ENCODE measurements at regions not wholly inside any gene's neighbourhood (a gene's known extent, or its start where the extent isn't known, plus 50 kb on each side); places are given as distances from the start of the nearest gene placed in this dataset.

DNA sequence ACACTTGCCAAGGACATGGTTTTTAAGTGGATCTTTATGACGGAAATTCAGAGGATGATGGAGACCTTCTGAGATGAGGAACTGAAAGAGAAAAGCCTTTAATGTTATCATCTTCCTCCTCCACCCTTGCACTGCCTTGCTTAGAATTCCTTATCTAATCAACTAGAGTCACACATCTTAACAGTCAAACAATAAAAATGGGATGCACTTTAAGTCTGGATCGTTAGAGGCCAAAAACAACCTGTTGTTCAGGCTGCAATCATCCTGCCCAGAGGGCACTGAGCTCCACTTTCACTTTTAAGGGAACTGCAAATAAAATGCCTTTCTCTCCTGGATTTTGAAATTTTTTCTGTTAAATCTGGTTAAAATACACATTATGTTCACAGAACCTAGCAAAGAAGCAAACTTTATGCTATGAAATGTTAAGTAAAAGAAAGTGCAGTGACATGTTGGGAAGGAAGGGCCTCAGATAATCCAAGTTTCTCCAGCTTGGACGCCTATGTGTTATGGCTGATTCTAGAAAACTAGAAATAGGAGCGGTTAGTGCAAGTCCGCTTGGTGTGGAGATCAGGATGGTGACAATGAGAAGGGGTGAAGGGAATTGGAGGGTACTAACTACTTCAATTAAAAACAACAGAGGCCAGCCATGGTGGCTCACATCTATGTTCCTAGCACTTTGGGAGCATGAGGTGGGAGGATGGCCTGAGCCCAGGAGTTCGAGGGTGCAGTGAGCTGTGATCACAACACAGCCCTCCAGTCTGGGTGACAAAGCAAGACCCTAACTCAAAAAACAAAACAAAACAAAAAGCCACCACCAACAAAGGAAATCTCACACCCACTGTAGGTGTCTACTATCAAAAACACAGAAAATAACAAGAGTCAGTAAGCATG, 66.4 kb upstream of the KIF13A start:
- Histone ChIP-seq H3K9me3 (replicated peaks in 1 of 3) (no peaks in the 10 kb centered on the region), H3K27ac (no peak overlapping the region), H3K4me1 (replicated peaks in 1 of 2) (peaks cover 4 to 6% of the 10 kb centered on the region in 2 donors), H3K36me3 (replicated peaks in 1 of 2) (no peaks in the 10 kb centered on the region), H3K4me3 (no peak overlapping the region), H3K27me3 (no peaks in the 10 kb centered on the region)
- TF ChIP-seq, protein P1, sequence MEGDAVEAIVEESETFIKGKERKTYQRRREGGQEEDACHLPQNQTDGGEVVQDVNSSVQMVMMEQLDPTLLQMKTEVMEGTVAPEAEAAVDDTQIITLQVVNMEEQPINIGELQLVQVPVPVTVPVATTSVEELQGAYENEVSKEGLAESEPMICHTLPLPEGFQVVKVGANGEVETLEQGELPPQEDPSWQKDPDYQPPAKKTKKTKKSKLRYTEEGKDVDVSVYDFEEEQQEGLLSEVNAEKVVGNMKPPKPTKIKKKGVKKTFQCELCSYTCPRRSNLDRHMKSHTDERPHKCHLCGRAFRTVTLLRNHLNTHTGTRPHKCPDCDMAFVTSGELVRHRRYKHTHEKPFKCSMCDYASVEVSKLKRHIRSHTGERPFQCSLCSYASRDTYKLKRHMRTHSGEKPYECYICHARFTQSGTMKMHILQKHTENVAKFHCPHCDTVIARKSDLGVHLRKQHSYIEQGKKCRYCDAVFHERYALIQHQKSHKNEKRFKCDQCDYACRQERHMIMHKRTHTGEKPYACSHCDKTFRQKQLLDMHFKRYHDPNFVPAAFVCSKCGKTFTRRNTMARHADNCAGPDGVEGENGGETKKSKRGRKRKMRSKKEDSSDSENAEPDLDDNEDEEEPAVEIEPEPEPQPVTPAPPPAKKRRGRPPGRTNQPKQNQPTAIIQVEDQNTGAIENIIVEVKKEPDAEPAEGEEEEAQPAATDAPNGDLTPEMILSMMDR (IDR thresholded peaks at IDR 0.05) = no peak
- TF ChIP-seq POLR2A (IDR thresholded peaks at IDR 0.05) = no peak
- WGBS, 4 donors = 76 to 84% (median 77%) methylated on average over 6 of the region's 6 CpGs
- intact Hi-C loops (cut with DNase I) = no loop called here
- no peak for DNase-seq

DNA sequence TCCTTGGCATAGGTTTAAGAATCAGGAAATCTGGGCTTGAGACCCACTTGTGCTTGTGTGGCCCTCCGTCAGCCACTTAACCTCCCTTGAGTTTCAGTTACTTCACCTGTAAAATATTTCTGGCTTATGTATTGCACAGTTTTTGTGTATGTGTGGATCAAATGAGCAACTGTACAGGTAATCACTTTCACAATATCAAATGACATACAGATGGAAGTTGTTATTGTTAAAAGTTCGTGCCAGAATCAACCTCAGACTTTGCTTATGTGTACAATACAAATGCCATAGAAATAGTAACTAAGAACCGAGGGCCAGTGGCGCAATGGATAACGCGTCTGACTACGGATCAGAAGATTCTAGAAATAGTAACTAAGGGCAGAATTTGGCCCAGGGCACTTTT, 65.6 kb upstream of the KIF13A start:
- Histone ChIP-seq H3K36me3 (replicated peaks in 1 of 2) (no peaks in the 10 kb centered on the region), H3K4me1 (replicated peaks in 1 of 2) (peaks cover 4 to 6% of the 10 kb centered on the region in 2 donors), H3K27me3 (no peaks in the 10 kb centered on the region), H3K9me3 (replicated peaks in 1 of 3) (no peaks in the 10 kb centered on the region), H3K4me3 (no peak overlapping the region), H3K27ac (no peak overlapping the region)
- no peak for TF ChIP-seq POLR2A (IDR thresholded peaks at IDR 0.05)
- TF ChIP-seq, protein P1 (IDR thresholded peaks at IDR 0.05) = no peak
- intact Hi-C loops (cut with DNase I) = no loop called here
- no peak for DNase-seq
- 84 to 93% (median 89%) methylated on average over 7 of the region's 7 CpGs for WGBS, 4 donors

DNA sequence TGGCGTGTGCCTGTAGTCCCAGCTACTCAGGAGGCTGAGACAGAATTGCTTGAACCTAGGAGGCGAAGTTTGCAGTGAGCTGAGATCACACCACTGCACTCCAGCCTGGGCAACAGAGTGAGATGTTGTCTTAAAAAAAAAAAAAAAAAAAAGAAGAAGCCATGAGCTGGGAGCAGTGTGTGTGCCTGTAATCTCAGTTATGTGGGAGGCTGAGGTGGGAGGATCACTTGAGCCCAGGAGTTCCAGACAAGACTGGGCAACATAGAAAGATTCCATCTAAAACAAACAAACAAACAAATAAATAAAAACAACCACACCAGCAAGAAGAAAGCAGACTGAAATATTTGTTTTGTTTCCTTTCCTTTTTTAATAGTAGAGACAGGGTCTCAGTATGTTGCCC, 62.2 kb upstream of the KIF13A start:
- Histone ChIP-seq H3K9me3 (replicated peaks in 1 of 3) (peaks cover 0 to 4% (median 0%) of the 10 kb centered on the region in 3 donors), H3K27me3 (no peaks in the 10 kb centered on the region), H3K4me1 (replicated peaks in 1 of 2) (no peaks in the 10 kb centered on the region), H3K36me3 (replicated peaks in 1 of 2) (no peaks in the 10 kb centered on the region), H3K27ac (no peak overlapping the region), H3K4me3 (no peak overlapping the region)
- intact Hi-C loops (cut with DNase I) = no loop called here
- WGBS, 4 donors = 89 to 100% (median 93%) methylated on average over 2 of the region's 2 CpGs
- no peak for DNase-seq
- no peak for TF ChIP-seq POLR2A (IDR thresholded peaks at IDR 0.05)
- TF ChIP-seq, protein P1 (IDR thresholded peaks at IDR 0.05) = no peak

DNA sequence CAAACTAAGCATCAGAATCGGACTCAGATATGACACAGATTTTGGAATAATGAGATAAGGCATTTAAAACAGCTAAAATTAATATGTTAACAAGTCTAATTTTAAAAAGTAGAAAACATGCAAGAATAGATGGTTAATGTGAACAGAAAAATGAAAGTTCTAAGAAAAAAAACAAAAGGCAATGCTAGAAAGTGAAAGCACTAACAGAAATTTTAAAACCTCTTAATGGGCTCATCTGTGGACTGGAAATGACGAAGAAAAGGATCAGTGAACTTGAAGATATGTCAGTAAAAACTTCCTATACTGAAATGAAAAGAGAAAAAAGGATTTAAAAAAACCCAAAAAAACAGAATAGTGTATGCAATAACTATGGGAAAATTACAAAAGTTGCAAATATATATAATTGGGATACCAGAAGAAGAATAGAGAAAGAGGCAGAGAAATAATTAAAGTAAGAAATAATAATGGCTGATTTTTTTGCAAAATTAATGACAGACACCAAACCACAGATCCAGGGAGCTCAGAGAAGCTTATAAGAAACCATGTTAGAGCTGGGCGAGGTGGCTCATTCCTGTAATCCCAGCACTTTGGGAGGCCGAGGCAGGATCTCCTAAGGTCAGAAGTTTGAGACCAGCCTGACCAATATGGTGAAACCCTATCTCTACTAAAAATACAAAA, 61.7 kb upstream of the KIF13A start:
- H3K27ac ChIP-seq = no peak overlapping the region
- intact Hi-C loops (cut with DNase I) = no loop called here

More for the DNA sequence above, 61.7 kb upstream of the KIF13A start:
- TF ChIP-seq, protein P1 (IDR thresholded peaks at IDR 0.05) = no peak
- TF ChIP-seq POLR2A (IDR thresholded peaks at IDR 0.05) = no peak
- Histone ChIP-seq H3K9me3 (replicated peaks in 1 of 3) (peaks cover 0 to 4% (median 0%) of the 10 kb centered on the region in 3 donors), H3K4me3 (no peak overlapping the region), H3K27me3 (no peaks in the 10 kb centered on the region), H3K36me3 (replicated peaks in 1 of 2) (no peaks in the 10 kb centered on the region), H3K4me1 (replicated peaks in 1 of 2) (no peaks in the 10 kb centered on the region)
- no peak for DNase-seq
- 79 to 92% (median 88%) methylated on average over 4 of the region's 4 CpGs for WGBS, 4 donors
